ENCODE measurements at regions not wholly inside any gene's neighbourhood (a gene's known extent, or its start where the extent isn't known, plus 50 kb on each side); places are given as distances from the start of the nearest gene placed in this dataset.

- H3K4me3 ChIP-seq (replicated peaks; ENCODE audit: low read depth, low read length), result no peak overlapping the region
- no peak for TF ChIP-seq CTCF (IDR thresholded peaks at IDR 0.05; ENCODE audit: low read length, missing control alignments)
- DNase-seq (ENCODE audit: low read depth), result no peak
Observed at GRCh38 chr11:19391026-19391425, 150.3 kb upstream of the E2F8 start.

GRCh38 chr11:19389787-19390303 lies 149.1 kb upstream of the E2F8 start:
- H3K4me3 ChIP-seq (replicated peaks; ENCODE audit: low read depth, low read length), result no peak overlapping the region
- no peak for TF ChIP-seq CTCF (IDR thresholded peaks at IDR 0.05; ENCODE audit: low read length, missing control alignments)
- DNase-seq (ENCODE audit: low read depth), result peak; percentile 39

- TF ChIP-seq CTCF (IDR thresholded peaks at IDR 0.05; ENCODE audit: low read length, missing control alignments), result no peak
- DNase-seq (ENCODE audit: low read depth), result peak; percentile 64
- H3K4me3 ChIP-seq (replicated peaks; ENCODE audit: low read depth, low read length), result peak overlapping the region; percentile 5
Observed at GRCh38 chr11:19382131-19382611, 141.4 kb upstream of the E2F8 start.

GRCh38 chr11:19380375-19380774 lies 139.6 kb upstream of the E2F8 start:
- peak; percentile 94 for DNase-seq (ENCODE audit: low read depth)
- TF ChIP-seq CTCF (IDR thresholded peaks at IDR 0.05; ENCODE audit: low read length, missing control alignments), result no peak
- H3K4me3 ChIP-seq (replicated peaks; ENCODE audit: low read depth, low read length), result no peak overlapping the region

- peak; percentile 56 for DNase-seq (ENCODE audit: low read depth)
- TF ChIP-seq CTCF (IDR thresholded peaks at IDR 0.05; ENCODE audit: low read length, missing control alignments), result no peak
- no peak overlapping the region for H3K4me3 ChIP-seq (replicated peaks; ENCODE audit: low read depth, low read length)
Observed at GRCh38 chr11:19379465-19379864, 138.7 kb upstream of the E2F8 start.

GRCh38 chr11:19378814-19379213 lies 138.1 kb upstream of the E2F8 start:
- TF ChIP-seq CTCF (IDR thresholded peaks at IDR 0.05; ENCODE audit: low read length, missing control alignments), result no peak
- no peak overlapping the region for H3K4me3 ChIP-seq (replicated peaks; ENCODE audit: low read depth, low read length)
- DNase-seq (ENCODE audit: low read depth), result peak; percentile 42

GRCh38 chr11:19377881-19378280 lies 137.1 kb upstream of the E2F8 start:
- no peak overlapping the region for H3K4me3 ChIP-seq (replicated peaks; ENCODE audit: low read depth, low read length)
- TF ChIP-seq CTCF (IDR thresholded peaks at IDR 0.05; ENCODE audit: low read length, missing control alignments), result no peak
- DNase-seq (ENCODE audit: low read depth), result no peak
